ENCODE measurements at regions not wholly inside any gene's neighbourhood (a gene's known extent, or its start where the extent isn't known, plus 50 kb on each side); places are given as distances from the start of the nearest gene placed in this dataset.

GRCh38 chr6:14455876-14456648 is 338.5 kb downstream of the CD83 start:
- H3K9me3 Mint-ChIP-seq (ENCODE audit: unreplicated experiment) = no peaks in the 10 kb centered on the region
- no peaks in the 10 kb centered on the region for H3K9me3 ChIP-seq (ENCODE audit: insufficient read depth, low read depth, low read length)
- H3K9ac ChIP-seq (ENCODE audit: low read length) = no peak overlapping the region
- H3K4me1 Mint-ChIP-seq (ENCODE audit: low read depth, unreplicated experiment) = peaks cover 7% of the 10 kb centered on the region
- FAIRE-seq (no peak), DNase-seq (ENCODE audit: low read depth) (no peak)
- no peak for TF ChIP-seq EZH2 (IDR thresholded peaks at IDR 0.05; ENCODE audit: insufficient read depth, low read length)
- TF ChIP-seq CTCF (IDR thresholded peaks at IDR 0.05; ENCODE audit: insufficient read depth, low read depth, low read length) = no peak
- H3K4me3 ChIP-seq (ENCODE audit: insufficient read depth, low read depth, low read length) = no peak overlapping the region
- peaks cover 19% of the 10 kb centered on the region for H3K27me3 Mint-ChIP-seq (ENCODE audit: low read depth, unreplicated experiment)
- H4K20me1 ChIP-seq (ENCODE audit: insufficient read depth, low read length) = no peaks in the 10 kb centered on the region
- no peak overlapping the region for H3K4me3 Mint-ChIP-seq (ENCODE audit: unreplicated experiment)
- H3K36me3 Mint-ChIP-seq (ENCODE audit: low read depth, unreplicated experiment) = no peaks in the 10 kb centered on the region
- no peaks in the 10 kb centered on the region for H3K79me2 ChIP-seq (ENCODE audit: insufficient read depth, low read length)
- H3K27ac ChIP-seq (ENCODE audit: low read depth, low read length) = no peak overlapping the region
- H3K27me3 ChIP-seq (ENCODE audit: insufficient read depth, low read length) = no peaks in the 10 kb centered on the region
- no peak overlapping the region for H3K27ac Mint-ChIP-seq (ENCODE audit: unreplicated experiment)
- H3K4me1 ChIP-seq (ENCODE audit: insufficient read depth, low read length) = peaks cover 10% of the 10 kb centered on the region
- H2AFZ ChIP-seq (ENCODE audit: low read depth, low read length) = no peak overlapping the region
- no peak overlapping the region for H3K4me2 ChIP-seq (ENCODE audit: low read length)
- no peaks in the 10 kb centered on the region for H3K36me3 ChIP-seq (ENCODE audit: insufficient read depth, low read length)

GRCh38 chr6:14456941-14457340 is 339.4 kb downstream of the CD83 start:
- peaks cover 10% of the 10 kb centered on the region for H3K4me1 ChIP-seq (ENCODE audit: insufficient read depth, low read length)
- no peak overlapping the region for H2AFZ ChIP-seq (ENCODE audit: low read depth, low read length)
- Mint-ChIP-seq H3K9me3 (ENCODE audit: unreplicated experiment) (no peaks in the 10 kb centered on the region), H3K36me3 (ENCODE audit: low read depth, unreplicated experiment) (no peaks in the 10 kb centered on the region), H3K4me3 (ENCODE audit: unreplicated experiment) (no peak overlapping the region), H3K27me3 (ENCODE audit: low read depth, unreplicated experiment) (peaks cover 17% of the 10 kb centered on the region), H3K27ac (ENCODE audit: unreplicated experiment) (no peak overlapping the region), H3K4me1 (ENCODE audit: low read depth, unreplicated experiment) (peaks cover 7% of the 10 kb centered on the region)
- H3K36me3 ChIP-seq (ENCODE audit: insufficient read depth, low read length) = no peaks in the 10 kb centered on the region
- no peaks in the 10 kb centered on the region for H3K27me3 ChIP-seq (ENCODE audit: insufficient read depth, low read length)
- H3K27ac ChIP-seq (ENCODE audit: low read depth, low read length) = no peak overlapping the region
- H3K4me2 ChIP-seq (ENCODE audit: low read length) = no peak overlapping the region
- no peak overlapping the region for H3K4me3 ChIP-seq (ENCODE audit: insufficient read depth, low read depth, low read length)
- TF ChIP-seq CTCF (IDR thresholded peaks at IDR 0.05; ENCODE audit: insufficient read depth, low read depth, low read length) = no peak
- no peak for TF ChIP-seq EZH2 (IDR thresholded peaks at IDR 0.05; ENCODE audit: insufficient read depth, low read length)
- H4K20me1 ChIP-seq (ENCODE audit: insufficient read depth, low read length) = no peaks in the 10 kb centered on the region
- H3K9me3 ChIP-seq (ENCODE audit: insufficient read depth, low read depth, low read length) = no peaks in the 10 kb centered on the region
- no peak overlapping the region for H3K9ac ChIP-seq (ENCODE audit: low read length)
- FAIRE-seq (no peak), DNase-seq (ENCODE audit: low read depth) (no peak)
- H3K79me2 ChIP-seq (ENCODE audit: insufficient read depth, low read length) = no peaks in the 10 kb centered on the region

- peaks cover 12% of the 10 kb centered on the region for H3K27me3 Mint-ChIP-seq (ENCODE audit: low read depth, unreplicated experiment)
- peaks cover 7% of the 10 kb centered on the region for H3K4me1 Mint-ChIP-seq (ENCODE audit: low read depth, unreplicated experiment)
- no peaks in the 10 kb centered on the region for H3K79me2 ChIP-seq (ENCODE audit: insufficient read depth, low read length)
- no peak overlapping the region for H3K27ac ChIP-seq (ENCODE audit: low read depth, low read length)
- H3K27ac Mint-ChIP-seq (ENCODE audit: unreplicated experiment) = no peak overlapping the region
- no peaks in the 10 kb centered on the region for H3K36me3 ChIP-seq (ENCODE audit: insufficient read depth, low read length)
- TF ChIP-seq EZH2 (IDR thresholded peaks at IDR 0.05; ENCODE audit: insufficient read depth, low read length) (no peak), CTCF (IDR thresholded peaks at IDR 0.05; ENCODE audit: insufficient read depth, low read depth, low read length) (no peak)
- H3K4me1 ChIP-seq (ENCODE audit: insufficient read depth, low read length) = peaks cover 10% of the 10 kb centered on the region
- no peak overlapping the region for H3K4me3 ChIP-seq (ENCODE audit: insufficient read depth, low read depth, low read length)
- H3K4me3 Mint-ChIP-seq (ENCODE audit: unreplicated experiment) = no peak overlapping the region
- peak overlapping the region; percentile 35 for H3K4me2 ChIP-seq (ENCODE audit: low read length)
- no peak overlapping the region for H2AFZ ChIP-seq (ENCODE audit: low read depth, low read length)
- H3K9me3 Mint-ChIP-seq (ENCODE audit: unreplicated experiment) = no peaks in the 10 kb centered on the region
- FAIRE-seq = peak; percentile 73
- H3K9ac ChIP-seq (ENCODE audit: low read length) = no peak overlapping the region
- no peaks in the 10 kb centered on the region for H4K20me1 ChIP-seq (ENCODE audit: insufficient read depth, low read length)
- H3K9me3 ChIP-seq (ENCODE audit: insufficient read depth, low read depth, low read length) = no peaks in the 10 kb centered on the region
- no peaks in the 10 kb centered on the region for H3K36me3 Mint-ChIP-seq (ENCODE audit: low read depth, unreplicated experiment)
- H3K27me3 ChIP-seq (ENCODE audit: insufficient read depth, low read length) = no peaks in the 10 kb centered on the region
- peak; percentile 93 for DNase-seq (ENCODE audit: low read depth)
Observed at GRCh38 chr6:14458669-14459266, 341.2 kb downstream of the CD83 start.
